Kidney epithelial cell (primary cell): ENCODE measurements at regions not wholly inside any gene's neighbourhood (a gene's known extent, or its start where the extent isn't known, plus 50 kb on each side); places are given as distances from the start of the nearest gene placed in this dataset.

Source experiments
- DNase-seq: peaks from one replicate; pipeline ENCODE4 v3.0.0-alpha.2; 2010; ENCODE audit warnings: low read depth
- H3K27me3 ChIP-seq: 2 replicates; pipeline ENCODE4 v1.6.0; 2011; ENCODE audit warnings: low read length; ENCODE audit not compliant: control insufficient read depth, insufficient read depth
- H3K36me3 ChIP-seq: 2 replicates; pipeline ENCODE4 v1.5.1; 2011; ENCODE audit warnings: low read length; ENCODE audit not compliant: control insufficient read depth, insufficient read depth
- H3K4me3 ChIP-seq: 2 replicates; pipeline ENCODE4 v1.5.1; 2011; ENCODE audit warnings: low read depth, mild to moderate bottlenecking, control low read depth, low read length
- CTCF ChIP-seq: IDR thresholded peaks from 2 replicates; pipeline ENCODE4 v1.5.1; 2011; ENCODE audit warnings: mild to moderate bottlenecking, moderate library complexity, low read length, control low read depth, inconsistent platforms; ENCODE audit not compliant: insufficient read depth, poor library complexity, severe bottlenecking

- TF ChIP-seq CTCF: no peak
- H3K27me3 ChIP-seq: no peaks in the 10 kb centered on the region
These were observed 457.0 kb downstream of the CDH8 start for GRCh38 chr16:61579195-61579594.

GRCh38 chr16:61576476-61576875 lies 459.8 kb downstream of the CDH8 start:
- Histone ChIP-seq H3K27me3 (no peaks in the 10 kb centered on the region), H3K4me3 (no peak overlapping the region), H3K36me3 (no peaks in the 10 kb centered on the region)
- DNase-seq: no peak
- no peak for TF ChIP-seq CTCF

More at GRCh38 chr16:61579195-61579594, 457.0 kb downstream of the CDH8 start:
- H3K4me3 ChIP-seq: no peak overlapping the region
- no peak for DNase-seq
- H3K36me3 ChIP-seq: no peaks in the 10 kb centered on the region

GRCh38 chr16:61575617-61576016 lies 460.6 kb downstream of the CDH8 start:
- Histone ChIP-seq H3K4me3 (no peak overlapping the region), H3K27me3 (no peaks in the 10 kb centered on the region), H3K36me3 (no peaks in the 10 kb centered on the region)
- no peak for DNase-seq
- TF ChIP-seq CTCF: no peak

- no peak for TF ChIP-seq CTCF
- Histone ChIP-seq H3K36me3 (no peaks in the 10 kb centered on the region), H3K4me3 (no peak overlapping the region), H3K27me3 (no peaks in the 10 kb centered on the region)
- DNase-seq: no peak
These were observed 467.2 kb downstream of the CDH8 start for GRCh38 chr16:61569028-61569427.

GRCh38 chr16:61564716-61565115 lies 471.5 kb downstream of the CDH8 start:
- no peaks in the 10 kb centered on the region for H3K27me3 ChIP-seq
- DNase-seq: no peak
- TF ChIP-seq CTCF: no peak
- no peaks in the 10 kb centered on the region for H3K36me3 ChIP-seq
- no peak overlapping the region for H3K4me3 ChIP-seq

GRCh38 chr16:61555718-61556441 lies 480.4 kb downstream of the CDH8 start:
- no peaks in the 10 kb centered on the region for H3K36me3 ChIP-seq
- TF ChIP-seq CTCF: no peak
- H3K4me3 ChIP-seq: no peak overlapping the region
- H3K27me3 ChIP-seq: no peaks in the 10 kb centered on the region
- DNase-seq: no peak
